ENCODE measurements at regions not wholly inside any gene's neighbourhood (a gene's known extent, or its start where the extent isn't known, plus 50 kb on each side); places are given as distances from the start of the nearest gene placed in this dataset.

- no peak overlapping the region for H3K4me3 ChIP-seq (ENCODE audit: extremely low read depth, insufficient read depth, low read length, poor library complexity, severe bottlenecking)
- 57 to 59% methylated on average over 4 to 6 of the region's 8 CpGs for WGBS, 2 experiments (ENCODE audit: insufficient coverage in 2 of 2)
- H3K27ac ChIP-seq (ENCODE audit: low read depth, low read length, severe bottlenecking) = peak overlapping the region; percentile 29
- peaks cover 3% of the 10 kb centered on the region for H3K9me3 ChIP-seq (ENCODE audit: control insufficient read depth, low read length)
- H3K4me1 ChIP-seq (ENCODE audit: control insufficient read depth, insufficient read depth, low read length, poor library complexity, severe bottlenecking) = peaks cover 9% of the 10 kb centered on the region
- no peaks in the 10 kb centered on the region for H3K36me3 ChIP-seq (ENCODE audit: control insufficient read depth, insufficient read depth, low read length)
These were observed 371.2 kb downstream of the PREX1 start for GRCh38 chr20:48456366-48457192.

- Histone ChIP-seq H3K36me3 (ENCODE audit: control insufficient read depth, insufficient read depth, low read length) (no peaks in the 10 kb centered on the region), H3K4me3 (ENCODE audit: extremely low read depth, insufficient read depth, low read length, poor library complexity, severe bottlenecking) (no peak overlapping the region), H3K4me1 (ENCODE audit: control insufficient read depth, insufficient read depth, low read length, poor library complexity, severe bottlenecking) (peaks cover 9% of the 10 kb centered on the region), H3K9me3 (ENCODE audit: control insufficient read depth, low read length) (peaks cover 3% of the 10 kb centered on the region), H3K27ac (ENCODE audit: low read depth, low read length, severe bottlenecking) (no peak overlapping the region)
- WGBS, 2 experiments (ENCODE audit: insufficient coverage in 2 of 2) = 61 to 77% methylated on average over 11 to 16 of the region's 16 CpGs
These were observed 372.0 kb downstream of the PREX1 start for GRCh38 chr20:48455651-48456365.

- Histone ChIP-seq H3K27ac (ENCODE audit: low read depth, low read length, severe bottlenecking) (no peak overlapping the region), H3K9me3 (ENCODE audit: control insufficient read depth, low read length) (peaks cover 3% of the 10 kb centered on the region), H3K4me1 (ENCODE audit: control insufficient read depth, insufficient read depth, low read length, poor library complexity, severe bottlenecking) (peaks cover 9% of the 10 kb centered on the region), H3K36me3 (ENCODE audit: control insufficient read depth, insufficient read depth, low read length) (no peaks in the 10 kb centered on the region), H3K4me3 (ENCODE audit: extremely low read depth, insufficient read depth, low read length, poor library complexity, severe bottlenecking) (no peak overlapping the region)
- 85 to 89% methylated on average over 11 to 12 of the region's 14 CpGs for WGBS, 2 experiments (ENCODE audit: insufficient coverage in 2 of 2)
These were observed 372.9 kb downstream of the PREX1 start for GRCh38 chr20:48454671-48455490.

- H3K27ac ChIP-seq (ENCODE audit: low read depth, low read length, severe bottlenecking) = no peak overlapping the region
- 82 to 84% methylated on average over 10 of the region's 15 CpGs for WGBS, 2 experiments (ENCODE audit: insufficient coverage in 2 of 2)
- peaks cover 3% of the 10 kb centered on the region for H3K9me3 ChIP-seq (ENCODE audit: control insufficient read depth, low read length)
- no peaks in the 10 kb centered on the region for H3K36me3 ChIP-seq (ENCODE audit: control insufficient read depth, insufficient read depth, low read length)
- H3K4me3 ChIP-seq (ENCODE audit: extremely low read depth, insufficient read depth, low read length, poor library complexity, severe bottlenecking) = no peak overlapping the region
- H3K4me1 ChIP-seq (ENCODE audit: control insufficient read depth, insufficient read depth, low read length, poor library complexity, severe bottlenecking) = peaks cover 9% of the 10 kb centered on the region
These were observed 374.2 kb downstream of the PREX1 start for GRCh38 chr20:48453477-48454093.

GRCh38 chr20:48451401-48451800 lies 376.4 kb downstream of the PREX1 start:
- no peak overlapping the region for H3K4me3 ChIP-seq (ENCODE audit: extremely low read depth, insufficient read depth, low read length, poor library complexity, severe bottlenecking)
- H3K9me3 ChIP-seq (ENCODE audit: control insufficient read depth, low read length) = peaks cover 3% of the 10 kb centered on the region
- no peaks in the 10 kb centered on the region for H3K36me3 ChIP-seq (ENCODE audit: control insufficient read depth, insufficient read depth, low read length)
- whole genome bisulfite sequencing, 2 experiments (ENCODE audit: insufficient coverage in 2 of 2) = 88 to 91% methylated on average over 4 to 5 of the region's 6 CpGs
- H3K4me1 ChIP-seq (ENCODE audit: control insufficient read depth, insufficient read depth, low read length, poor library complexity, severe bottlenecking) = peaks cover 4% of the 10 kb centered on the region
- H3K27ac ChIP-seq (ENCODE audit: low read depth, low read length, severe bottlenecking) = no peak overlapping the region

GRCh38 chr20:48448666-48449600 lies 378.9 kb downstream of the PREX1 start:
- Histone ChIP-seq H3K9me3 (ENCODE audit: control insufficient read depth, low read length) (peaks cover 12% of the 10 kb centered on the region), H3K36me3 (ENCODE audit: control insufficient read depth, insufficient read depth, low read length) (no peaks in the 10 kb centered on the region), H3K27ac (ENCODE audit: low read depth, low read length, severe bottlenecking) (no peak overlapping the region), H3K4me3 (ENCODE audit: extremely low read depth, insufficient read depth, low read length, poor library complexity, severe bottlenecking) (no peak overlapping the region), H3K4me1 (ENCODE audit: control insufficient read depth, insufficient read depth, low read length, poor library complexity, severe bottlenecking) (no peaks in the 10 kb centered on the region)
- 83 to 96% methylated on average over 7 to 10 of the region's 10 CpGs for WGBS, 2 experiments (ENCODE audit: insufficient coverage in 2 of 2)

GRCh38 chr20:48447456-48447855 lies 380.3 kb downstream of the PREX1 start:
- 87 to 98% methylated on average over 4 of the region's 4 CpGs for WGBS, 2 experiments (ENCODE audit: insufficient coverage in 2 of 2)

GRCh38 chr20:48445827-48446226 lies 382.0 kb downstream of the PREX1 start:
- H3K4me3 ChIP-seq (ENCODE audit: extremely low read depth, insufficient read depth, low read length, poor library complexity, severe bottlenecking) = no peak overlapping the region
- no peak overlapping the region for H3K27ac ChIP-seq (ENCODE audit: low read depth, low read length, severe bottlenecking)
- H3K36me3 ChIP-seq (ENCODE audit: control insufficient read depth, insufficient read depth, low read length) = no peaks in the 10 kb centered on the region
- H3K9me3 ChIP-seq (ENCODE audit: control insufficient read depth, low read length) = peaks cover 12% of the 10 kb centered on the region
- WGBS, 2 experiments (ENCODE audit: insufficient coverage in 2 of 2) = 91 to 94% methylated on average over 3 to 4 of the region's 6 CpGs
- no peaks in the 10 kb centered on the region for H3K4me1 ChIP-seq (ENCODE audit: control insufficient read depth, insufficient read depth, low read length, poor library complexity, severe bottlenecking)

More at GRCh38 chr20:48447456-48447855, 380.3 kb downstream of the PREX1 start:
- Histone ChIP-seq H3K36me3 (ENCODE audit: control insufficient read depth, insufficient read depth, low read length) (no peaks in the 10 kb centered on the region), H3K27ac (ENCODE audit: low read depth, low read length, severe bottlenecking) (no peak overlapping the region), H3K4me3 (ENCODE audit: extremely low read depth, insufficient read depth, low read length, poor library complexity, severe bottlenecking) (no peak overlapping the region), H3K9me3 (ENCODE audit: control insufficient read depth, low read length) (peaks cover 15% of the 10 kb centered on the region), H3K4me1 (ENCODE audit: control insufficient read depth, insufficient read depth, low read length, poor library complexity, severe bottlenecking) (no peaks in the 10 kb centered on the region)

GRCh38 chr20:48444249-48444648 lies 383.6 kb downstream of the PREX1 start:
- Histone ChIP-seq H3K27ac (ENCODE audit: low read depth, low read length, severe bottlenecking) (no peak overlapping the region), H3K9me3 (ENCODE audit: control insufficient read depth, low read length) (peaks cover 12% of the 10 kb centered on the region), H3K4me3 (ENCODE audit: extremely low read depth, insufficient read depth, low read length, poor library complexity, severe bottlenecking) (no peak overlapping the region), H3K36me3 (ENCODE audit: control insufficient read depth, insufficient read depth, low read length) (no peaks in the 10 kb centered on the region), H3K4me1 (ENCODE audit: control insufficient read depth, insufficient read depth, low read length, poor library complexity, severe bottlenecking) (no peaks in the 10 kb centered on the region)
